WTC11 (cell line): ENCODE measurements at regions not wholly inside any gene's neighbourhood (a gene's known extent, or its start where the extent isn't known, plus 50 kb on each side); places are given as distances from the start of the nearest gene placed in this dataset.

ENCODE experiments used
- ATAC-seq: fragments of 200-7000 bp; cut with Tn5 transposase; 2 replicates; pipeline ENCODE4 v1.10.0; 2021; ENCODE audit warnings: mild to moderate bottlenecking, moderate library complexity
- CTCF ChIA-PET: fragments of 300-600 bp; sonication (Branson Sonifier 250); formaldehyde crosslinking; loops from one replicate; lab custom pipeline; 2021; ENCODE audit warnings: antibody characterized with exemption; lab: Charles Lee
- POLR2A ChIA-PET: fragments of 350-600 bp; sonication (Branson Sonifier 250); formaldehyde crosslinking; loops from one replicate; lab custom pipeline; 2021; ENCODE audit warnings: antibody characterized with exemption; lab: Charles Lee
- DNase-seq: peaks from one replicate; pipeline ENCODE4 v3.0.0; 2021; ENCODE audit warnings: low spot score
- H3K27ac Mint-ChIP-seq: 2 replicates; pipeline ENCODE4 v1.8.0; 2021; ENCODE audit warnings: mixed read lengths
- H3K27me3 Mint-ChIP-seq: 2 replicates; pipeline ENCODE4 v1.8.0; 2021; ENCODE audit warnings: low read depth, mild to moderate bottlenecking, moderate library complexity, mixed read lengths
- H3K36me3 Mint-ChIP-seq: 2 replicates; pipeline ENCODE4 v1.8.0; 2021; ENCODE audit warnings: mixed read lengths
- H3K4me1 Mint-ChIP-seq: 2 replicates; pipeline ENCODE4 v1.8.0; 2022; ENCODE audit warnings: mixed read lengths
- H3K4me3 Mint-ChIP-seq: 2 replicates; pipeline ENCODE4 v1.8.0; 2021; ENCODE audit warnings: mild to moderate bottlenecking, moderate library complexity, mixed read lengths
- H3K9me3 Mint-ChIP-seq: 2 replicates; pipeline ENCODE4 v1.8.0; 2021; ENCODE audit warnings: mixed read lengths
- ELF4 ChIP-seq: sonication (generic); formaldehyde crosslinking; IDR thresholded peaks from 2 replicates; pipeline ENCODE4 v1.8.1; 2022; ENCODE audit warnings: low read depth, mild to moderate bottlenecking, moderate library complexity, missing genetic modification reagents
- ETV6 ChIP-seq: sonication (generic); formaldehyde crosslinking; IDR thresholded peaks from 2 replicates; pipeline ENCODE4 v1.8.1; 2022; ENCODE audit warnings: mild to moderate bottlenecking, missing genetic modification reagents
- FOXP1 ChIP-seq: sonication (generic); formaldehyde crosslinking; IDR thresholded peaks from 2 replicates; pipeline ENCODE4 v1.8.0; 2022; ENCODE audit warnings: missing genetic modification reagents, mild to moderate bottlenecking, moderate library complexity, borderline replicate concordance
- HMGA2 ChIP-seq: fragments of 250-450 bp; sonication (Bioruptor Pico); IDR thresholded peaks from 2 replicates; pipeline ENCODE4 v1.4.0; 2021; ENCODE audit warnings: mild to moderate bottlenecking, moderate library complexity
- OVOL2 ChIP-seq: fragments of 250-450 bp; sonication (Bioruptor Pico); IDR thresholded peaks from 2 replicates; pipeline ENCODE4 v1.9.0; 2021; ENCODE audit warnings: mild to moderate bottlenecking, borderline replicate concordance
- TCF7 ChIP-seq: sonication (generic); formaldehyde crosslinking; IDR thresholded peaks from 2 replicates; pipeline ENCODE4 v1.8.0; 2022; ENCODE audit warnings: mild to moderate bottlenecking, low read depth, missing genetic modification reagents, moderate library complexity
- ZNF416 ChIP-seq: fragments of 250-450 bp; sonication (Bioruptor Pico); IDR thresholded peaks from 2 replicates; pipeline ENCODE4 v1.9.0; 2021; ENCODE audit warnings: mild to moderate bottlenecking, inconsistent platforms
- ZNF423 ChIP-seq: fragments of 250-450 bp; sonication (Bioruptor Pico); IDR thresholded peaks from 2 replicates; pipeline ENCODE4 v2.1.2; 2022; ENCODE audit warnings: mild to moderate bottlenecking, moderate library complexity
- TF ChIP-seq, protein P1 (sequence below): sonication (generic); formaldehyde crosslinking; IDR thresholded peaks from 2 replicates; pipeline ENCODE4 v1.8.1; 2023; ENCODE audit warnings: mild to moderate bottlenecking, missing genetic modification reagents, moderate library complexity
- TF ChIP-seq, protein P2 (sequence below): sonication (generic); formaldehyde crosslinking; IDR thresholded peaks from 2 replicates; pipeline ENCODE4 v1.8.1; 2022; ENCODE audit warnings: low read depth, missing genetic modification reagents, borderline replicate concordance
- TF ChIP-seq, protein P3 (sequence below): sonication (generic); formaldehyde crosslinking; IDR thresholded peaks from 2 replicates; pipeline ENCODE4 v1.8.1; 2023; ENCODE audit warnings: mild to moderate bottlenecking, missing genetic modification reagents, moderate library complexity
- TF ChIP-seq, protein P4 (sequence below): fragments of 250-450 bp; sonication (Bioruptor Pico); IDR thresholded peaks from 2 replicates; pipeline ENCODE4 v1.9.0; 2021; ENCODE audit warnings: mild to moderate bottlenecking
- TF ChIP-seq, protein P5 (sequence below): sonication (generic); formaldehyde crosslinking; conservative IDR thresholded peaks from 2 replicates; pipeline ENCODE4 v1.8.1; 2022; ENCODE audit warnings: mild to moderate bottlenecking, missing genetic modification reagents
- TF ChIP-seq, protein P6 (sequence below): sonication (generic); formaldehyde crosslinking; IDR thresholded peaks from 2 replicates; pipeline ENCODE4 v1.8.0; 2022; ENCODE audit warnings: mild to moderate bottlenecking, missing genetic modification reagents
- TF ChIP-seq, protein P7 (sequence below): sonication (generic); formaldehyde crosslinking; IDR thresholded peaks from 2 replicates; pipeline ENCODE4 v1.8.0; 2022; ENCODE audit warnings: missing genetic modification reagents
- TF ChIP-seq, protein P8 (sequence below): sonication (generic); formaldehyde crosslinking; IDR thresholded peaks from 2 replicates; pipeline ENCODE4 v1.8.0; 2023; ENCODE audit warnings: mild to moderate bottlenecking, missing genetic modification reagents

DNA sequence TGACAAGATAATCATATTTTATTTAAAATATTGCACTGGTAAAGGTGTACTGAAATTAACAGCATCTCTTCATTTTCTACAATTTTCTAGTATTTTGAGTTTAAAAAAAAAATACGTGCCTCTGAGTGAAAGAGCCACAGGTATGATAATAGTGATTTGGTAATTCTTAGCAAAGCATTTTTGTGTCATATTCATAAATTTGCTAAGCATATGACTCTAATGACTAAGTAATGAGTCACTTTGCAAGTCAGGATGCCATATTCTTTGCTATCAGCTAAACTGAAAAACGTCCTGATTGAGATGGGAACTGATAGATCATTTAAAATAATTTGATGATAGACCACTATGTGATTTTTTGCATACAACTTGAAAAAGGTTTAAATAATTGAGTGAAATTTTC lies 136.1 kb upstream of the IRS2 start (continued):
- no peak for TF ChIP-seq ZNF416 (CRISPR knock-in tag)
- TF ChIP-seq ETV6 (CRISPR knock-in tag) = no peak

DNA sequence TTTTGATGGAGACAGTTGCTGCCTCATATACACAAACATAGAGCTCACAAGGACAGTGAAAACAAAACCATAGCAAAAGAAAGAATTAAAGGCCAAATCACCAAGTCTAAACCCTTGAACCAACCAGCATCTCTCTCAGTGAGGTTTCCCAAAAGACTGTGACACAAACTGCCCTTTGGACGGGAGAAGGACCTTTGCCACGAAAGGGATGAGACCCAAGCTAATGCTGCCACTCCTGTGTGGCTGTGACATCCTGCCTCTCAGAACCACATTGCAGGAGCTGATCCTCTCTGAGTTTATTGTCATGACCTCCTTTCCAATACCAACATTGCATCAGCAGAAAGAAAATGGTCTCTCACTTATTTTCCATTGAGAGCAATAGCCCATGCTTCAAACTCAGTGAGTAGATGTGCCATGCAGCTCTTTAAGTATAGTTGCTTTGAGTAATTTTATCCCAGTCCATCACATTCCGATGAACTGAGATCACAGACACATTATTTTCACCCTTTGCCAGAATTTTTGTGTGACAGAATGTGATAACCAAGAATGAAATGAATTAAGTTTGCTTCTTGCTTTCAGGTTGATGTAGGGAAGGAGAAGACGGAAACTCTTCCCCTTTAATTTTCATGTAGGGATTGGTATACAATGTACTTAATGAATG lies 133.5 kb upstream of the IRS2 start:
- H3K27ac Mint-ChIP-seq = no peak overlapping the region
- H3K4me1 Mint-ChIP-seq = no peaks in the 10 kb centered on the region
- ChIA-PET CTCF (interaction anchor here (2.0 kb wide), 1 partner anchor 141 kb away, joined by 4 read pairs; no protein-coding TSS in a partner anchor), POLR2A (no interaction called here)
- no peaks in the 10 kb centered on the region for H3K9me3 Mint-ChIP-seq
- H3K27me3 Mint-ChIP-seq = no peaks in the 10 kb centered on the region
- no peak for DNase-seq
- TF ChIP-seq TCF7 (CRISPR knock-in tag) (no peak), ELF4 (CRISPR knock-in tag) (no peak), HMGA2 (no peak), OVOL2 (CRISPR knock-in tag) (no peak)
- TF ChIP-seq, protein P1, sequence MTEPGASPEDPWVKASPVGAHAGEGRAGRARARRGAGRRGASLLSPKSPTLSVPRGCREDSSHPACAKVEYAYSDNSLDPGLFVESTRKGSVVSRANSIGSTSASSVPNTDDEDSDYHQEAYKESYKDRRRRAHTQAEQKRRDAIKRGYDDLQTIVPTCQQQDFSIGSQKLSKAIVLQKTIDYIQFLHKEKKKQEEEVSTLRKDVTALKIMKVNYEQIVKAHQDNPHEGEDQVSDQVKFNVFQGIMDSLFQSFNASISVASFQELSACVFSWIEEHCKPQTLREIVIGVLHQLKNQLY = no peak
- TF ChIP-seq, protein P2, sequence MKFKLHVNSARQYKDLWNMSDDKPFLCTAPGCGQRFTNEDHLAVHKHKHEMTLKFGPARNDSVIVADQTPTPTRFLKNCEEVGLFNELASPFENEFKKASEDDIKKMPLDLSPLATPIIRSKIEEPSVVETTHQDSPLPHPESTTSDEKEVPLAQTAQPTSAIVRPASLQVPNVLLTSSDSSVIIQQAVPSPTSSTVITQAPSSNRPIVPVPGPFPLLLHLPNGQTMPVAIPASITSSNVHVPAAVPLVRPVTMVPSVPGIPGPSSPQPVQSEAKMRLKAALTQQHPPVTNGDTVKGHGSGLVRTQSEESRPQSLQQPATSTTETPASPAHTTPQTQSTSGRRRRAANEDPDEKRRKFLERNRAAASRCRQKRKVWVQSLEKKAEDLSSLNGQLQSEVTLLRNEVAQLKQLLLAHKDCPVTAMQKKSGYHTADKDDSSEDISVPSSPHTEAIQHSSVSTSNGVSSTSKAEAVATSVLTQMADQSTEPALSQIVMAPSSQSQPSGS (CRISPR knock-in tag) = no peak
- TF ChIP-seq, protein P3, sequence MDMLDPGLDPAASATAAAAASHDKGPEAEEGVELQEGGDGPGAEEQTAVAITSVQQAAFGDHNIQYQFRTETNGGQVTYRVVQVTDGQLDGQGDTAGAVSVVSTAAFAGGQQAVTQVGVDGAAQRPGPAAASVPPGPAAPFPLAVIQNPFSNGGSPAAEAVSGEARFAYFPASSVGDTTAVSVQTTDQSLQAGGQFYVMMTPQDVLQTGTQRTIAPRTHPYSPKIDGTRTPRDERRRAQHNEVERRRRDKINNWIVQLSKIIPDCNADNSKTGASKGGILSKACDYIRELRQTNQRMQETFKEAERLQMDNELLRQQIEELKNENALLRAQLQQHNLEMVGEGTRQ (CRISPR knock-in tag) = no peak
- no peak for ATAC-seq
- H3K4me3 Mint-ChIP-seq = no peak overlapping the region
- H3K36me3 Mint-ChIP-seq = no peaks in the 10 kb centered on the region

DNA sequence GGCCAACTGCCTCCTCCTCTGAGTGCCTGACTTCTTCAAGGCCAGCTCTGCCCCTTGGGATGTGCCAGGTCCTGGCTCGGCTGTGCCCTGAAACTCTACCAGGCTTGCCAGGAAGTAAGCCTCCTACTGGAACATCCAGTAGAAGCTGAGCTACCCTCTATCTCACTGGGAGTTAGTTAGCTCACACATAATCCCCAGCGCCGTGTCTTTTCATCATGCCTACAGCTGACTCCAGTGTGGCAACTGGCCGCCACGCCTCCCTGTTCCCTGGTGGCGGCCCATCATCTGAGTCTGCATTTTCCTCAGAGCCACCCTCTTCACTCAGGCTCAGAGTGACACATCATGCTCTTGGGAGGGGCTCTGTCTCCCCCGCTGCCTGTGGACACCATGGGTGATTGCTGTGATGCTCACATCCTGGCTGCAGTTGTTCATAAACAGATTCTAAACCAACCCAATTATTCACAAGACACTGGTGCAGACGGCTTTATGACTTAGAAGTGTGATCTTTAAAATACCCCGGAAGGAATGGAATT lies 131.9 kb upstream of the IRS2 start:
- CTCF ChIA-PET = interaction anchor here (2.0 kb wide), 1 partner anchor 142 kb away, joined by 4 read pairs; no protein-coding TSS in a partner anchor
- Mint-ChIP-seq H3K9me3 (no peaks in the 10 kb centered on the region), H3K36me3 (no peaks in the 10 kb centered on the region), H3K4me3 (no peak overlapping the region), H3K27ac (no peak overlapping the region), H3K27me3 (no peaks in the 10 kb centered on the region), H3K4me1 (no peaks in the 10 kb centered on the region)
- ATAC-seq = no peak
- DNase-seq = no peak
- POLR2A ChIA-PET = no interaction called here
- TF ChIP-seq, protein P4, sequence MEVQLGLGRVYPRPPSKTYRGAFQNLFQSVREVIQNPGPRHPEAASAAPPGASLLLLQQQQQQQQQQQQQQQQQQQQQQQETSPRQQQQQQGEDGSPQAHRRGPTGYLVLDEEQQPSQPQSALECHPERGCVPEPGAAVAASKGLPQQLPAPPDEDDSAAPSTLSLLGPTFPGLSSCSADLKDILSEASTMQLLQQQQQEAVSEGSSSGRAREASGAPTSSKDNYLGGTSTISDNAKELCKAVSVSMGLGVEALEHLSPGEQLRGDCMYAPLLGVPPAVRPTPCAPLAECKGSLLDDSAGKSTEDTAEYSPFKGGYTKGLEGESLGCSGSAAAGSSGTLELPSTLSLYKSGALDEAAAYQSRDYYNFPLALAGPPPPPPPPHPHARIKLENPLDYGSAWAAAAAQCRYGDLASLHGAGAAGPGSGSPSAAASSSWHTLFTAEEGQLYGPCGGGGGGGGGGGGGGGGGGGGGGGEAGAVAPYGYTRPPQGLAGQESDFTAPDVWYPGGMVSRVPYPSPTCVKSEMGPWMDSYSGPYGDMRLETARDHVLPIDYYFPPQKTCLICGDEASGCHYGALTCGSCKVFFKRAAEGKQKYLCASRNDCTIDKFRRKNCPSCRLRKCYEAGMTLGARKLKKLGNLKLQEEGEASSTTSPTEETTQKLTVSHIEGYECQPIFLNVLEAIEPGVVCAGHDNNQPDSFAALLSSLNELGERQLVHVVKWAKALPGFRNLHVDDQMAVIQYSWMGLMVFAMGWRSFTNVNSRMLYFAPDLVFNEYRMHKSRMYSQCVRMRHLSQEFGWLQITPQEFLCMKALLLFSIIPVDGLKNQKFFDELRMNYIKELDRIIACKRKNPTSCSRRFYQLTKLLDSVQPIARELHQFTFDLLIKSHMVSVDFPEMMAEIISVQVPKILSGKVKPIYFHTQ (CRISPR knock-in tag) = no peak
- TF ChIP-seq ZNF423 (CRISPR knock-in tag) (no peak), FOXP1 (no peak)
- TF ChIP-seq, protein P5, sequence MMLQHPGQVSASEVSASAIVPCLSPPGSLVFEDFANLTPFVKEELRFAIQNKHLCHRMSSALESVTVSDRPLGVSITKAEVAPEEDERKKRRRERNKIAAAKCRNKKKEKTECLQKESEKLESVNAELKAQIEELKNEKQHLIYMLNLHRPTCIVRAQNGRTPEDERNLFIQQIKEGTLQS = no peak
- TF ChIP-seq, protein P6, sequence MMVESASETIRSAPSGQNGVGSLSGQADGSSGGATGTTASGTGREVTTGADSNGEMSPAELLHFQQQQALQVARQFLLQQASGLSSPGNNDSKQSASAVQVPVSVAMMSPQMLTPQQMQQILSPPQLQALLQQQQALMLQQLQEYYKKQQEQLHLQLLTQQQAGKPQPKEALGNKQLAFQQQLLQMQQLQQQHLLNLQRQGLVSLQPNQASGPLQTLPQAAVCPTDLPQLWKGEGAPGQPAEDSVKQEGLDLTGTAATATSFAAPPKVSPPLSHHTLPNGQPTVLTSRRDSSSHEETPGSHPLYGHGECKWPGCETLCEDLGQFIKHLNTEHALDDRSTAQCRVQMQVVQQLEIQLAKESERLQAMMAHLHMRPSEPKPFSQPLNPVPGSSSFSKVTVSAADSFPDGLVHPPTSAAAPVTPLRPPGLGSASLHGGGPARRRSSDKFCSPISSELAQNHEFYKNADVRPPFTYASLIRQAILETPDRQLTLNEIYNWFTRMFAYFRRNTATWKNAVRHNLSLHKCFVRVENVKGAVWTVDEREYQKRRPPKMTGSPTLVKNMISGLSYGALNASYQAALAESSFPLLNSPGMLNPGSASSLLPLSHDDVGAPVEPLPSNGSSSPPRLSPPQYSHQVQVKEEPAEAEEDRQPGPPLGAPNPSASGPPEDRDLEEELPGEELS (CRISPR knock-in tag) = no peak
- TF ChIP-seq, protein P7, sequence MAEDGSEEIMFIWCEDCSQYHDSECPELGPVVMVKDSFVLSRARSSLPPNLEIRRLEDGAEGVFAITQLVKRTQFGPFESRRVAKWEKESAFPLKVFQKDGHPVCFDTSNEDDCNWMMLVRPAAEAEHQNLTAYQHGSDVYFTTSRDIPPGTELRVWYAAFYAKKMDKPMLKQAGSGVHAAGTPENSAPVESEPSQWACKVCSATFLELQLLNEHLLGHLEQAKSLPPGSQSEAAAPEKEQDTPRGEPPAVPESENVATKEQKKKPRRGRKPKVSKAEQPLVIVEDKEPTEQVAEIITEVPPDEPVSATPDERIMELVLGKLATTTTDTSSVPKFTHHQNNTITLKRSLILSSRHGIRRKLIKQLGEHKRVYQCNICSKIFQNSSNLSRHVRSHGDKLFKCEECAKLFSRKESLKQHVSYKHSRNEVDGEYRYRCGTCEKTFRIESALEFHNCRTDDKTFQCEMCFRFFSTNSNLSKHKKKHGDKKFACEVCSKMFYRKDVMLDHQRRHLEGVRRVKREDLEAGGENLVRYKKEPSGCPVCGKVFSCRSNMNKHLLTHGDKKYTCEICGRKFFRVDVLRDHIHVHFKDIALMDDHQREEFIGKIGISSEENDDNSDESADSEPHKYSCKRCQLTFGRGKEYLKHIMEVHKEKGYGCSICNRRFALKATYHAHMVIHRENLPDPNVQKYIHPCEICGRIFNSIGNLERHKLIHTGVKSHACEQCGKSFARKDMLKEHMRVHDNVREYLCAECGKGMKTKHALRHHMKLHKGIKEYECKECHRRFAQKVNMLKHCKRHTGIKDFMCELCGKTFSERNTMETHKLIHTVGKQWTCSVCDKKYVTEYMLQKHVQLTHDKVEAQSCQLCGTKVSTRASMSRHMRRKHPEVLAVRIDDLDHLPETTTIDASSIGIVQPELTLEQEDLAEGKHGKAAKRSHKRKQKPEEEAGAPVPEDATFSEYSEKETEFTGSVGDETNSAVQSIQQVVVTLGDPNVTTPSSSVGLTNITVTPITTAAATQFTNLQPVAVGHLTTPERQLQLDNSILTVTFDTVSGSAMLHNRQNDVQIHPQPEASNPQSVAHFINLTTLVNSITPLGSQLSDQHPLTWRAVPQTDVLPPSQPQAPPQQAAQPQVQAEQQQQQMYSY (CRISPR knock-in tag) = no peak
- TF ChIP-seq, protein P8, sequence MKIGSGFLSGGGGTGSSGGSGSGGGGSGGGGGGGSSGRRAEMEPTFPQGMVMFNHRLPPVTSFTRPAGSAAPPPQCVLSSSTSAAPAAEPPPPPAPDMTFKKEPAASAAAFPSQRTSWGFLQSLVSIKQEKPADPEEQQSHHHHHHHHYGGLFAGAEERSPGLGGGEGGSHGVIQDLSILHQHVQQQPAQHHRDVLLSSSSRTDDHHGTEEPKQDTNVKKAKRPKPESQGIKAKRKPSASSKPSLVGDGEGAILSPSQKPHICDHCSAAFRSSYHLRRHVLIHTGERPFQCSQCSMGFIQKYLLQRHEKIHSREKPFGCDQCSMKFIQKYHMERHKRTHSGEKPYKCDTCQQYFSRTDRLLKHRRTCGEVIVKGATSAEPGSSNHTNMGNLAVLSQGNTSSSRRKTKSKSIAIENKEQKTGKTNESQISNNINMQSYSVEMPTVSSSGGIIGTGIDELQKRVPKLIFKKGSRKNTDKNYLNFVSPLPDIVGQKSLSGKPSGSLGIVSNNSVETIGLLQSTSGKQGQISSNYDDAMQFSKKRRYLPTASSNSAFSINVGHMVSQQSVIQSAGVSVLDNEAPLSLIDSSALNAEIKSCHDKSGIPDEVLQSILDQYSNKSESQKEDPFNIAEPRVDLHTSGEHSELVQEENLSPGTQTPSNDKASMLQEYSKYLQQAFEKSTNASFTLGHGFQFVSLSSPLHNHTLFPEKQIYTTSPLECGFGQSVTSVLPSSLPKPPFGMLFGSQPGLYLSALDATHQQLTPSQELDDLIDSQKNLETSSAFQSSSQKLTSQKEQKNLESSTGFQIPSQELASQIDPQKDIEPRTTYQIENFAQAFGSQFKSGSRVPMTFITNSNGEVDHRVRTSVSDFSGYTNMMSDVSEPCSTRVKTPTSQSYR (CRISPR knock-in tag) = no peak
- TF ChIP-seq, protein P1 = no peak
